Effector CD8-positive, alpha-beta T cell (primary cell): ENCODE measurements at regions not wholly inside any gene's neighbourhood (a gene's known extent, or its start where the extent isn't known, plus 50 kb on each side); places are given as distances from the start of the nearest gene placed in this dataset.
"Not testable (repeated sequence)": the region's sequence is repeated elsewhere in the genome, so short reads cannot be mapped to it uniquely, and the experiment has no call there.

Experiments
- DNase-seq: peaks from one replicate; lab custom pipeline; 2025; lab: John Stamatoyannopoulos, UW

DNA sequence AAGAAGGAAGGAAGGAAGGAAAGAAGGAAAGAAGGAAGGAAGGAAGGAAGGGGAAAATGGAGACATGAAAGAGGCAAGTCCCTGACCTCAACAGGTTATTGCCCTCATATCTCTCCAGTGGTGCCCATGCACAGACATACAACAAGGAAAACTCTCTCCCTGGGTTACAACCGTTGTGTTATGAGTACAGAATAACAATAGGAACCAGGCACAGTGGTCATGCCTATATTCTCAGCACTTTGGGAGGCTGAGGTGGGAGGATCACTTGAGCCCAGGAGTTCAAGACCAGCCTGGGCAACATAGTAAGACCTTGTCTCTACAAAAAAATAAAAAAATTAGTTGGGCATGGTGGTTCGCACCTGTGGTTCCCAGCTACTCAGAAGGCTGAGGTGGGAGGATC is 139.4 kb upstream of the HMGA2 start:
- DNase-seq, result no peak

DNA sequence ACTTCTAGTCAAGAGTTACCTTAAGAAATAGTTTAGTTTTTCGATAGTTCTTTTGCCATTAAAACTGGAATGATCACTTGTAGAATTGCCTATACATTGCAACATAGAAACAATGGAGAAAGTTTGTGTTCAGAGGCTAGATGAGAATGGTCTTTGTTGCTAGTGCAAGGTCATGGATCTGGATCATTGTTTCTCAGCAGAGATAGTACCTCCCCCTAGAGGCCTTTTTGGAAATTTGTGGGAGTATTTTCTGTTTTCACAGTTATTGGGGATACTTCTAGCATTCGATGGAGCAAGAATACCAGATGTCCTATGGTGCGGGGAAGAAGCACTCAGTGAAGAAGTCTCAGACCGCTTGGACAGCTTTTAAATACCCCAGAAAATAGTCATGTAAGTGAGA is 138.8 kb upstream of the HMGA2 start:
- DNase-seq, result no peak

DNA sequence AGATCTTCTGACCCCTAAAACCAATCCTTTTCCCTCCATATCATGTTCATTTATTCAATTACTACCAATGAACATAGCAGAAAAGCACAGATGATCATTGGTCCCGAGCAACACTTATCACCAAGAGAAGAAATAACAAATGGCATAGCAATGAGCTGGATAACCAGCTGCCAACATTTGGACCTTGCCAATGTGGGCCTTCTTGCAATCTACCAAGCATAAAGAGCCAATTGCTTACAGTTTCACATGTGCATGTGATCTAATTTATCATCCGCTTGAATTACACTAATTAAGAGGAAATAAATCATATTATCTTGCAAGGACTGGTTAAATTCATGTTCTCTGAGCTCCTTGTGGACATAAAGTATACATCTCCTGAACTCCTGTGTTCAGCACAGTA is 134.8 kb upstream of the HMGA2 start:
- no peak for DNase-seq

- no peak for DNase-seq
Measured at GRCh38 chr12:65690477-65690876, 133.8 kb upstream of the HMGA2 start.

GRCh38 chr12:65694130-65694529 is 130.2 kb upstream of the HMGA2 start:
- DNase-seq, result no peak

GRCh38 chr12:65695113-65695865 is 129.0 kb upstream of the HMGA2 start:
- DNase-seq, result no peak

DNA sequence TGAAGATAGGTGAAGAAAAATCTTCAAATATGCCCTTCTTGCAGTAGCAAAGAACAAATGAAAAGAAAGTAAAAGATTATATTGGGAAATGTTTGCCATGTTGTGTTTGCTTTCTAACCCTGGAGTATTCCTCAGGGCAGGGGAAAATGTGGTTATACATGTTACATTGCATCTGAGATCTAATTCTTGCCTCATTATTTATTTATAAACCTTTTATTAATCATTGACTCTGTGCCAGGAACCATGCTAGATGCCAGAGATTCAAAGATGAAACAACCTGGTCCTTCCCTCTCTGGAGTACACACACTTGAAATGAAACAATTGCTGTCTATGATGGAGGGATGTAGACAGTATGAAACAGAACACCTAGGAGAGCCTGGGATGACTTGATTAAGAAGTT is 128.1 kb upstream of the HMGA2 start:
- DNase-seq, result no peak

GRCh38 chr12:65699251-65699650 is 125.0 kb upstream of the HMGA2 start:
- no peak for DNase-seq

- no peak for DNase-seq
Measured at GRCh38 chr12:65703176-65703575, 121.1 kb upstream of the HMGA2 start.

DNA sequence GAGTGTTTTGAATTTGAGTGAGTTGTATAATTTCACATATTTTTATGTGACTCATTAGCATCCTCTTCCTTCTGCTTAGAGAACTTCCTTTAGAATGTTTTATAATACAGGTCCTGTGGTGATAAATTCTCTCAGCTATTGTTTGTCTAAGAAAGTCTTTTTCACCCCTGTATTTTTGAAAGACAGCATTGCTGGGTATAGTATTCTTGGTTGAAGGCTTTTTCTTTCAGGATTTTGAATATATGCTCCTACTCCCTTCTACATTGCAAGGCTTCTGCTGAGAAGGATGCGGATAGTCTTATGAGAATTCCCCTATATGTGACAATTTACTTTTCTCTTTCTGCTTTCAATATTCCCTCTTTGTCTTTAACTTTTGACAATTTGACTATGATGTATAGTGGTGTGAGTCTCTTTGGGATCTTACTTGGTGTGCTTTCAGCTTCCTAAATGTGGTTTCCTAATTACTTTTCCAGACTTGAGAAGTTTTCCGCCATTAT is 118.9 kb upstream of the HMGA2 start:
- DNase-seq, result no peak

DNA sequence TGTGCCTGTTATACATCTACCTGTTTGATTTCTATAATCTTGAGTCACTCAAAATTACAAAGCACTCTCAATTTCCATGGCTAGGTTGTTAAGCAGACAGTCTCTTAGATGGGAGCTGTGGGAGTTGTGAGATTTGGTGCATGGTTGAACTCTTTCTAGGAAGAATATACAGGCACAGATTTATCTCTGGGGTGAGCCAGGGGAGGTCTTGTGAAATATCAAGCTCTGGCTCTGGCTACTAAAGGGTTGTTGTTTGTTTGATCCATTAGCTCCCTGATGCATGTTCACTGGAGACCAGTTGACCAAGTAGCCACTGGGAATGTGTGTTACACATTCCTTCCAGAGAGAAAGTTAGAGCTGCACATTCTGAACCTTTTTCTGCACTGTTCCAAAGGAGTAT is 117.2 kb upstream of the HMGA2 start:
- DNase-seq, result no peak

- no peak for DNase-seq
Measured at GRCh38 chr12:65712260-65713004, 111.9 kb upstream of the HMGA2 start.

- DNase-seq, result no peak
Measured at GRCh38 chr12:65715961-65716360, 108.3 kb upstream of the HMGA2 start.

DNA sequence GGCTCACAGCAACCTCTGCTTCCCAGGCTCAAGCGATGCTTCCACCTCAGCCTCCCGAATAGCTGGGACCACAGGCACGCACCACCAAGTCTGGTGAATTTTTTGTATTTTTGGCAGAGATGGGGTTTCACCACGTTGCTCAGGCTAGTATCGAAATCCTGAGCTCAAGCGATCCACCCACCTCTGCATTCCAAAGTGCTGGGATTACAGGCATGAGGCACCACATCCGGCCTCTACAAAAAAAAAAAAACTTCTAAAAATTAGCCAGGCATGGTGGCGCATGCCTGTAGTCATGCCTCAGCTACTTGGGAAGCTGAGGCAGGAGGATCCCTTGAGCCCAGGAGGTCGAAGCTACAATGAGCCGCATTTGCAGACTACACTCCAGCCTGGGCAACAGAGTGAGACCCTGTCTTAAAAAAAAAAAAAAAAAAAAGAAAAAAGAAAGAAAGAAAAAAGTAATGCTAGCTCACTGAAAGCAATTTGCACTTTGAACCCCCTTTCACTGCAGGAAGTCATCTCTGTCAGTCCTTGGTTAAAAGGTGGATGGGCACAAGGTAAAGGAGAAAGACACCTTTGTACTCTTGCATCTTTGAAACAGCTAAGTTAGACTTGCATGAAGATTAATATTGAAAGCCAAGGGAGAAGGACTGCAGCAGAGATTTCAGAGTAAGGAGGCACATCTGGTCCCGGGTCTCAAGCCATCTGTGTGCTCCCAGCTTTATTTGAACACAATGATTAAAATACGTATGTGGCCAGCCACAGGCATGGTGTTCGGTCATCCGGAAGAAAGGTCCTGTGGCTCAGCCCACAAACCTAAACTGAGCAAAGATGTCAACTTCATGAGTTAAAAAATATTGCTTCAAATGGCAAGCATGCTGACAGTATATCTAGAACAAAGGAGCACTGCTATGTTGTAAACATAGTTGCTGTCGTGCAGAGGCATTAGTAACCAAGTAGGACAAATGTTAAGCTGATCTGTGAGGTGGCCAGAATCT is 103.8 kb upstream of the HMGA2 start:
- DNase-seq, result no peak

- no peak for DNase-seq
Measured at GRCh38 chr12:65721541-65722190, 102.6 kb upstream of the HMGA2 start.

GRCh38 chr12:65725376-65725775 is 98.9 kb upstream of the HMGA2 start:
- DNase-seq, result no peak

GRCh38 chr12:65728455-65728847 is 95.8 kb upstream of the HMGA2 start:
- no peak for DNase-seq

GRCh38 chr12:65728848-65729793 is 95.2 kb upstream of the HMGA2 start:
- DNase-seq, result no peak

DNA sequence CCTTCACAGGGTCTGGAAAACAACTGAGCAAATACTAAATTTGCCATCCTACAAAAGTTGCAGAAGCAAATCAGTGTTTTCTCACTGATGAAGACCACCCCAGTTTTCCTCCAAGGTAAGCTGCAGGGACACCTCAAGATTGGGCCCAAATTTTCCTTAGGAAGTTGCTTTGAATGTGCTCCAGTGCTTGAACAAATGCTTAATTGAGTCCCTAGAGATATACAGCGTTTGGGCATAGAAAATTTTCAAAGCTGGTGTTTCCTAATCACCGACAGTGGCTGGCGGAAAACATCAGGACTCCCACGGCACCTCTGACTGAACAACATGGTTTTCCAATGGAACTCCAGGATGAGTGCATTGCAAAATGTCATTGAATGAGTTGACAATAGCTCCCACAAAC is 92.5 kb upstream of the HMGA2 start:
- no peak for DNase-seq

DNA sequence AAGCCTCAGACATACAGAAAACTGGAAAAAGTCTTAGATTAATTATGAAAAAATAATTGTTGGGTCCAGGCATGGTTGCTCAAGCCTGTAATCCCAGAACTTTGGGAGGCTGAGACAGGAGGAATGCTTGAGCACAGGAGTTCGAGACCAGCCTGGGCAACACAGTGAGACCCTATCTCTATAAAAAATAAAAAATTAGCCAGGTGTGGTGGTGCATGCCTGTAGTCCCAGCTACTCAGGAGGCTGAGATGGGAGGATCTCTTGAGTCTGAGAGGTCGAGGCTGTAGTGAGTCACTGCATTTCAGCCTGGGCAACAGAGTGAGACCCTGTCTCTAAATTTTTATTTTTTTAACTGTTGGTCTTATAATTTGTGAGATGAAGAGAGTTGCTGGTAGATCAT is 90.6 kb upstream of the HMGA2 start:
- DNase-seq, result not testable (repeated sequence)
